ENCODE measurements at regions not wholly inside any gene's neighbourhood (a gene's known extent, or its start where the extent isn't known, plus 50 kb on each side); places are given as distances from the start of the nearest gene placed in this dataset.

GRCh38 chr3:106067711-106068110 is 198.9 kb upstream of the CBLB start:
- TF ChIP-seq CTCF (conservative IDR thresholded peaks at IDR 0.05; ENCODE audit: low read depth in 2 of 2) (no peak), EZH2 (IDR thresholded peaks at IDR 0.05; ENCODE audit: low read depth, unreplicated experiment) (no peak), JUNB (IDR thresholded peaks at IDR 0.05; ENCODE audit: unreplicated experiment) (no peak), EZH2phosphoT487 (IDR thresholded peaks at IDR 0.05; ENCODE audit: unreplicated experiment) (no peak), REST (IDR thresholded peaks at IDR 0.05; ENCODE audit: unreplicated experiment) (no peak), POLR2AphosphoS5 (IDR thresholded peaks at IDR 0.05; ENCODE audit: low read depth) (no peak), CREB1 (CRISPR knock-in tag; IDR thresholded peaks at IDR 0.05; ENCODE audit: low read depth) (no peak), ZNF114 (CRISPR knock-in tag; IDR thresholded peaks at IDR 0.05) (no peak), ETS1 (IDR thresholded peaks at IDR 0.05) (no peak), ZNF331 (CRISPR knock-in tag; IDR thresholded peaks at IDR 0.05; ENCODE audit: low read depth) (no peak), STAT1 (IDR thresholded peaks at IDR 0.05; ENCODE audit: unreplicated experiment) (no peak)

All from GM23338 (cell line).